Astrocyte (in vitro differentiated cells and primary cell): ENCODE measurements at regions not wholly inside any gene's neighbourhood (a gene's known extent, or its start where the extent isn't known, plus 50 kb on each side); places are given as distances from the start of the nearest gene placed in this dataset.
A peak's percentile ranks its signal among the peaks of the same experiment; 100 is the strongest.

Experiments
- DNase-seq: peaks from one replicate; pipeline ENCODE4 v3.0.0-alpha.2; 2010; ENCODE audit warnings: low read depth
- FAIRE-seq: peaks from 2 replicates; lab custom pipeline; 2011; peaks lifted over from hg19 to GRCh38; lab: Jason Lieb, UNC
- H2AFZ ChIP-seq: 2 replicates; pipeline ENCODE4 v1.6.0; 2012; ENCODE audit warnings: low read depth, low read length, inconsistent platforms
- H3K27ac ChIP-seq: 2 replicates; pipeline ENCODE4 v1.5.1; 2011; ENCODE audit warnings: low read depth, low read length, inconsistent platforms
- H3K27me3 ChIP-seq: 2 replicates; pipeline ENCODE4 v1.6.0; 2011; ENCODE audit warnings: low read length, inconsistent platforms; ENCODE audit not compliant: insufficient read depth
- H3K36me3 ChIP-seq: 2 replicates; pipeline ENCODE4 v1.5.1; 2011; ENCODE audit warnings: low read length, inconsistent platforms; ENCODE audit not compliant: insufficient read depth
- H3K4me1 ChIP-seq: 2 replicates; pipeline ENCODE4 v1.5.1; 2011; ENCODE audit warnings: low read length, inconsistent platforms; ENCODE audit not compliant: insufficient read depth
- H3K4me2 ChIP-seq: 2 replicates; pipeline ENCODE4 v1.6.0; 2012; ENCODE audit warnings: low read length, inconsistent platforms
- H3K4me3 ChIP-seq: 2 replicates; pipeline ENCODE4 v1.5.1; 2011; ENCODE audit warnings: low read depth, mild to moderate bottlenecking, low read length, inconsistent platforms; ENCODE audit not compliant: insufficient read depth
- H3K79me2 ChIP-seq: 2 replicates; pipeline ENCODE4 v1.6.0; 2012; ENCODE audit warnings: mild to moderate bottlenecking, low read length, inconsistent platforms; ENCODE audit not compliant: insufficient read depth
- H3K9ac ChIP-seq: 2 replicates; pipeline ENCODE4 v1.6.0; 2012; ENCODE audit warnings: mild to moderate bottlenecking, low read length, inconsistent platforms
- H3K9me3 ChIP-seq: 2 replicates; pipeline ENCODE4 v1.5.1; 2012; ENCODE audit warnings: low read depth, mild to moderate bottlenecking, low read length, inconsistent platforms; ENCODE audit not compliant: insufficient read depth
- H4K20me1 ChIP-seq: 2 replicates; pipeline ENCODE4 v1.6.0; 2012; ENCODE audit warnings: low read length, inconsistent platforms; ENCODE audit not compliant: insufficient read depth
- H3K27ac Mint-ChIP-seq: one replicate; pipeline ENCODE4 v1.8.0; 2021; ENCODE audit warnings: mild to moderate bottlenecking, mixed read lengths; ENCODE audit not compliant: unreplicated experiment
- H3K27me3 Mint-ChIP-seq: one replicate; pipeline ENCODE4 v1.8.0; 2021; ENCODE audit warnings: low read depth, mixed read lengths; ENCODE audit not compliant: unreplicated experiment
- H3K36me3 Mint-ChIP-seq: one replicate; pipeline ENCODE4 v1.8.0; 2021; ENCODE audit warnings: low read depth, mixed read lengths; ENCODE audit not compliant: unreplicated experiment
- H3K4me1 Mint-ChIP-seq: one replicate; pipeline ENCODE4 v1.8.0; 2021; ENCODE audit warnings: low read depth, mixed read lengths; ENCODE audit not compliant: unreplicated experiment
- H3K4me3 Mint-ChIP-seq: one replicate; pipeline ENCODE4 v1.8.0; 2021; ENCODE audit warnings: mild to moderate bottlenecking, moderate library complexity, mixed read lengths; ENCODE audit not compliant: unreplicated experiment
- H3K9me3 Mint-ChIP-seq: one replicate; pipeline ENCODE4 v1.8.0; 2021; ENCODE audit warnings: mild to moderate bottlenecking, mixed read lengths; ENCODE audit not compliant: unreplicated experiment
- EZH2 ChIP-seq: IDR thresholded peaks from 2 replicates; pipeline ENCODE4 v1.6.1; 2012; ENCODE audit warnings: mild to moderate bottlenecking, low read length, inconsistent platforms; ENCODE audit not compliant: insufficient read depth
- TF ChIP-seq, protein P1 (sequence below): IDR thresholded peaks from 2 replicates; pipeline ENCODE4 v1.5.1; 2011; ENCODE audit warnings: low read depth, mild to moderate bottlenecking, inconsistent platforms, low read length, moderate library complexity; ENCODE audit not compliant: insufficient read depth

DNA sequence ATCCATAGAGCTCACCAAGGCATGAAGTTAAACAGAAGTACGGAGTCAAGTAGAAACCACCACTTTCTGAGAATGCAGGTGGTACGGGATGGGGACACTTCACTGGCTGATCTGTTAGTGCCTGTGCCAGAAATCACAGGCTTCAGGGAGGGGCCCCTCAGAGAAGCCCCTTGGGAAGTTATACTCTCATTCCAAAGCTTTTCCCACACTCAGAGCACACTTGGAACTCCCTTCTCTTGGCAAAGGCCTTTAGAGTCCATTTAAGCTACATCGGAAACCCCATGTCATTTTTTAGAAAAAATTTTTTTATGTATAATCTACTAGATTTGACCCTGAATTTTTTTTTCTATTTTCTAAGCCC is 80.7 kb upstream of the WASF3 start:
- FAIRE-seq: no peak
- no peaks in the 10 kb centered on the region for H4K20me1 ChIP-seq
- peaks cover 23% of the 10 kb centered on the region for H3K4me1 ChIP-seq
- Mint-ChIP-seq H3K27ac (peak overlapping the region; percentile 50), H3K4me3 (peak overlapping the region; percentile 75), H3K36me3 (no peaks in the 10 kb centered on the region), H3K4me1 (peaks cover 25% of the 10 kb centered on the region), H3K9me3 (no peaks in the 10 kb centered on the region), H3K27me3 (no peaks in the 10 kb centered on the region)
- peak overlapping the region; percentile 44 for H3K9ac ChIP-seq
- peak overlapping the region; percentile 38 for H3K4me3 ChIP-seq
- H2AFZ ChIP-seq: peak overlapping the region; percentile 87
- H3K79me2 ChIP-seq: no peaks in the 10 kb centered on the region
- H3K36me3 ChIP-seq: no peaks in the 10 kb centered on the region
- H3K27ac ChIP-seq: peak overlapping the region; percentile 74
- no peaks in the 10 kb centered on the region for H3K9me3 ChIP-seq
- H3K4me2 ChIP-seq: peak overlapping the region; percentile 83
- DNase-seq: no peak
- TF ChIP-seq, protein P1, sequence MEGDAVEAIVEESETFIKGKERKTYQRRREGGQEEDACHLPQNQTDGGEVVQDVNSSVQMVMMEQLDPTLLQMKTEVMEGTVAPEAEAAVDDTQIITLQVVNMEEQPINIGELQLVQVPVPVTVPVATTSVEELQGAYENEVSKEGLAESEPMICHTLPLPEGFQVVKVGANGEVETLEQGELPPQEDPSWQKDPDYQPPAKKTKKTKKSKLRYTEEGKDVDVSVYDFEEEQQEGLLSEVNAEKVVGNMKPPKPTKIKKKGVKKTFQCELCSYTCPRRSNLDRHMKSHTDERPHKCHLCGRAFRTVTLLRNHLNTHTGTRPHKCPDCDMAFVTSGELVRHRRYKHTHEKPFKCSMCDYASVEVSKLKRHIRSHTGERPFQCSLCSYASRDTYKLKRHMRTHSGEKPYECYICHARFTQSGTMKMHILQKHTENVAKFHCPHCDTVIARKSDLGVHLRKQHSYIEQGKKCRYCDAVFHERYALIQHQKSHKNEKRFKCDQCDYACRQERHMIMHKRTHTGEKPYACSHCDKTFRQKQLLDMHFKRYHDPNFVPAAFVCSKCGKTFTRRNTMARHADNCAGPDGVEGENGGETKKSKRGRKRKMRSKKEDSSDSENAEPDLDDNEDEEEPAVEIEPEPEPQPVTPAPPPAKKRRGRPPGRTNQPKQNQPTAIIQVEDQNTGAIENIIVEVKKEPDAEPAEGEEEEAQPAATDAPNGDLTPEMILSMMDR: no peak
- TF ChIP-seq EZH2: no peak
- no peaks in the 10 kb centered on the region for H3K27me3 ChIP-seq

DNA sequence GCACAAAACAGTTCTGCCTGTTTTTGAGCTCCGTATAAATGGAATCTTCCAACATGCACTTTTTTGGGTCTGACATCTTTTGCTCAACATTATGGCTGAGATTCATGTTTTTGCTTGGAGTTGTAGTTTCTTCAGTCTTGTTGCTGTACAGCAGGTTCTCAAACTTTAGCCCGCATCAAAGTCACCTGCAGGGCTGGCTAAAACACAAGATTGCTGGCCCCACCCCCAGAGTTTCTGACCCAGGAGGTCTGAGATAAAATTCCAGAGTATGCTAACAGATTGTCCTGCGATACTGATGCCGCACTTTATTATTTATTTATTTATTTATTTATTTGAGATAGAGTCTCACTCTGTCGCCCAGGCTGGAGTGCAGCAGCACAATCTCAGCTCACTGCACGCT is 79.8 kb upstream of the WASF3 start:
- no peaks in the 10 kb centered on the region for H3K9me3 Mint-ChIP-seq
- Histone ChIP-seq H3K36me3 (no peaks in the 10 kb centered on the region), H3K9me3 (no peaks in the 10 kb centered on the region), H3K79me2 (no peaks in the 10 kb centered on the region), H3K4me3 (no peak overlapping the region), H3K27me3 (no peaks in the 10 kb centered on the region), H3K4me1 (peaks cover 23% of the 10 kb centered on the region), H3K27ac (no peak overlapping the region), H2AFZ (no peak overlapping the region), H3K9ac (no peak overlapping the region), H4K20me1 (no peaks in the 10 kb centered on the region), H3K4me2 (no peak overlapping the region)
- DNase-seq (no peak), FAIRE-seq (no peak)
- TF ChIP-seq, protein P1: no peak
- TF ChIP-seq EZH2: no peak
- H3K36me3 Mint-ChIP-seq: no peaks in the 10 kb centered on the region
- no peaks in the 10 kb centered on the region for H3K27me3 Mint-ChIP-seq
- peak overlapping the region; percentile 0 for H3K27ac Mint-ChIP-seq
- peak overlapping the region; percentile 9 for H3K4me3 Mint-ChIP-seq
- peaks cover 25% of the 10 kb centered on the region for H3K4me1 Mint-ChIP-seq

DNA sequence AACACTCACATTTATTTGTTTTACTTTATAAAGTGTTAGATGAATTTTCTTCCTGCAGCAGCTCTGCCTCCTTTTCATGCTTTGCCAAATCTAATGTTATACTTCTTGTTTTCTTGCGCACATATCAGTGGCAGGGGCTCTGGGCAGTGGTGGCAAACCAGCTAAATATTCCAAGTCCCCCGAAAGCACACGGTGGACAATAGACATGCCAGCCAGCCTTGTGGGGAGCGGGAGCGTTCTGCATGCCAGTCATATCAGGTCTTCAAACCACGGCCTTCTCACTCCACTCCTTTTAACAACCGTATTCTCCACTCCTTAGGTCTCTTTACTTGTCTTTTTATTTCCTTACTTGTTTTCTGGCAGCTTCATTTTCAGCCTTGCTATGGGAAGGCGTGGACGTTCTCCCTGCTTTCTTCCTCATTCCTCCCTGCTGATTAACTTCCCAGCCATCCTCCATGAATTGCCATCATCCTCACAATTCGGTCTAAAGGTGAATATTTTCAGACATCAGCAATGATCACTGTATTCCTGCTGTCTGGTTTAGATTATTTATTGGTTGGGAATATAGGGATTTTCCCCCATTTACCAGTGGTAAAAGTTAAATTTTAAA is 77.1 kb upstream of the WASF3 start:
- Mint-ChIP-seq H3K4me3 (no peak overlapping the region), H3K36me3 (no peaks in the 10 kb centered on the region), H3K27ac (peak overlapping the region; percentile 86), H3K9me3 (no peaks in the 10 kb centered on the region), H3K27me3 (no peaks in the 10 kb centered on the region), H3K4me1 (peaks cover 18% of the 10 kb centered on the region)
- Histone ChIP-seq H3K9me3 (no peaks in the 10 kb centered on the region), H4K20me1 (no peaks in the 10 kb centered on the region), H3K4me3 (no peak overlapping the region), H3K27me3 (no peaks in the 10 kb centered on the region), H3K27ac (no peak overlapping the region), H3K79me2 (no peaks in the 10 kb centered on the region), H3K4me1 (peaks cover 22% of the 10 kb centered on the region), H2AFZ (peak overlapping the region; percentile 68), H3K9ac (no peak overlapping the region), H3K36me3 (no peaks in the 10 kb centered on the region), H3K4me2 (peak overlapping the region; percentile 45)
- FAIRE-seq (no peak), DNase-seq (peak; percentile 34)
- TF ChIP-seq, protein P1: no peak
- TF ChIP-seq EZH2: no peak
